Body of pancreas (tissue), 4 donors: ENCODE measurements at regions not wholly inside any gene's neighbourhood (a gene's known extent, or its start where the extent isn't known, plus 50 kb on each side); places are given as distances from the start of the nearest gene placed in this dataset.
"Not testable (repeated sequence)": the region's sequence is repeated elsewhere in the genome, so short reads cannot be mapped to it uniquely, and the experiment has no call there.

Experiments used
- CTCF ChIP-seq, 7 experiments: fragments of 450-650 bp in 4 of 7; fragments of 200-600 bp in 3 of 7; sonication (generic) in 3 of 7; IDR thresholded peaks; one replicate each; pipeline ENCODE4 v1.5.1; 2016 to 2019; ENCODE audit warnings: antibody characterized with exemption in 7 of 7
- POLR2A ChIP-seq, 3 donors: fragments of 450-650 bp; IDR thresholded peaks; one replicate each; pipeline ENCODE4 v1.6.1; 2016; ENCODE audit warnings: antibody characterized with exemption in 3 of 3, mild to moderate bottlenecking in 2 of 3

- not testable (repeated sequence) for TF ChIP-seq CTCF, POLR2A (IDR thresholded peaks at IDR 0.05)
Observed at GRCh38 chr7:73157169-73157661, 71.4 kb upstream of the SPDYE9 start.
